Activated CD4-positive, alpha-beta T cell treated with anti-CD3 and anti-CD28 coated beads, Interleukin-2, Interleukin-4, amounts not matched to agents 100 ng/mL and 50 ng/mL, durations not matched to agents 16 hours and 8 hours (primary cell): ENCODE measurements at regions not wholly inside any gene's neighbourhood (a gene's known extent, or its start where the extent isn't known, plus 50 kb on each side); places are given as distances from the start of the nearest gene placed in this dataset.
"Not testable (repeated sequence)": the region's sequence is repeated elsewhere in the genome, so short reads cannot be mapped to it uniquely, and the experiment has no call there.

ENCODE experiments used
- DNase-seq: peaks from one replicate; pipeline ENCODE4 v3.0.0-alpha.2; 2020; ENCODE audit warnings: low spot score

DNA sequence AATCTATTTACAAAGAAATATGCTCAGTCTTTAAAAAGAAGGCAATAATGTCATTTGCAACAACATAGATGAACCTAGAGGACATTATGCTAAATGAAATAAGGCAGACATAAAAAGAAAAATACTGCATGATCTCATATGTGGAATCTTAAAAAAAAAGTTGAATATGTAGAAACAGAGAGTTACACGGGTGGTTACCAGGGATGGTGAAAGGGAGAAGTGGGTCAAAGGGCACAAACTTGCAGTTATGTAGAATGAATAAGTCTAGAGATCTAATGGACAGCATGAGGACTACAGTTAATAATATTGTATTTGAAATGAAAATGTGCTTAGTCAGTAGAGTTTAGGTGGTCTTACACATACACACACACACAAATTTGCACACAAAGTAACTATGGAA, 88.2 kb upstream of the CCDC71L start:
- no peak for DNase-seq

DNA sequence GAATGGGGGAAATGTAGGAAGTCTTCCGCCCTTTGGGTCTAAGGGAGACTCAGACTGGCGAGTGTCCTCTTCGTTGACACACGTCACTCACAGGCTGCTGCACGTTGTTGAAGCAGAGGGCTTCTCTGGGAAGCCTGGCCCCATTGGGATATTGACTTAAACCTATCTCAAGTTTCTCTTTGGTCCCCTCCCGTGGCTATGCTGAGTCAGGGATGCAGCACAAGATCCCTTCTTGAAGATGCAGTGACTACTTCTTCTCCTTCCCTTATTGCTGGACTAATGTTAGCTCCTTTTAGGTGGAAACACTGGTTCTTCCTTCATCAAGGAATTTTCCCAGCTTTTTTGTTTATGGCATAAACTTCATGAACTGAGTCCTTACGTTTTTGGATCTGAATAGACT, 89.8 kb upstream of the CCDC71L start:
- DNase-seq: no peak

DNA sequence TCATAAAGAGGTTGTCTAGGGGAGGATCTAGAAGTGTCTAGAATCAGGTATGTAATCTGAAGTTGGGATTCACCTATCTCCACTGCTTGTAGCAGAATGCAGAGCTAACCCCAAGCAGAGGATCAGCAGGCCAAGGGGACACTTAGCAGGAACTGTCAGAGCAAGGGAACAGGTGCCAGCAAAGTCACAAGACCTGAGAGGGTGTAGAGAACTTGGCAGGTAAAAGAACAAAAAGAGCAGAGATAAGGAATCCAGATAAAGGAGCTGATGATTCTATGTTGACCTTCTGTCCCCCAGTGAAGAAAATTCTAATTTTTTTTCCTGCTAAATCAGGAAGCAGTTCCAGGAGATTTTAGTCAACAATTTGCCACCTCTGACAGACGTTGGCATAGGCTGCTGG, 91.4 kb upstream of the CCDC71L start:
- no peak for DNase-seq

- DNase-seq: not testable (repeated sequence)
Observed at GRCh38 chr7:106755024-106755423, 94.1 kb upstream of the CCDC71L start.

GRCh38 chr7:106755641-106756040, 94.7 kb upstream of the CCDC71L start:
- no peak for DNase-seq

DNA sequence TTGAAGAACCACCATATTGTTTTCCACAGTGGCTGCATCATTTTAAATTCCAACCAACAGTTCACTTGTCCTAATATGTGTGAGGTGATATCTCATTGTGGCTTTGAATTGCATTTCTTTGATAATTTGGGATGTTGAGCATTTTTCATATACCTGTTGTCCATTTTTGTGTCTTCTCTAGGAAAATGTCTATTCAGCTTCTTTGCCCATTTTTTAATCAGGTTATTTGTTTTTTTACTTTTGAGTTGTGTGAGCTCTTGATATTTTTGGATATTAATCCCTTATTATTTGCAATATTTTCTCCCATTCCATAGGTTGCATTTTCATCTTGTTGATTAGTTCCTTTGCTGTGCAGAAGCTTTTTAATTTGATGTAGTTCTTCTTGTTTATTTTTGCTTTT, 95.1 kb upstream of the CCDC71L start:
- no peak for DNase-seq

GRCh38 chr7:106756884-106757283, 95.9 kb upstream of the CCDC71L start:
- DNase-seq: no peak

DNA sequence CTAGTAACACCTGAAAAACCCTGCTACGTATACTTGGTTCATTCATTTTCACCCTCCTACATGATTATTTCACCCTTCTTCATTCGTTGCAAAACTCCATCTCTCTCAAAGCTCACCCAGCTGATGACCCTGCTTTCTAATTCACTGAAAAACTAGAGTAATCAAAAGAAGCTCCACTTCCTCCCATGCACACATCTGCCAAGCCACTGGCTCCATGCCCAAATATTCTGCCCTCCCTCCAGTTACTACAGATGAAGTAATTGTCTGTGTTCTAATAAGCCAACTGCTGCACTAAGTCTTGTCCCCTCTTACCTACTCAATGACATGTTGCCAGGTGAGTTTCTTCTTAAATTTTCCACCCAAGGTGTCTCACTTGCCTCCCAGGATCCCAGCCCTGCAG, 96.9 kb upstream of the CCDC71L start:
- no peak for DNase-seq

DNA sequence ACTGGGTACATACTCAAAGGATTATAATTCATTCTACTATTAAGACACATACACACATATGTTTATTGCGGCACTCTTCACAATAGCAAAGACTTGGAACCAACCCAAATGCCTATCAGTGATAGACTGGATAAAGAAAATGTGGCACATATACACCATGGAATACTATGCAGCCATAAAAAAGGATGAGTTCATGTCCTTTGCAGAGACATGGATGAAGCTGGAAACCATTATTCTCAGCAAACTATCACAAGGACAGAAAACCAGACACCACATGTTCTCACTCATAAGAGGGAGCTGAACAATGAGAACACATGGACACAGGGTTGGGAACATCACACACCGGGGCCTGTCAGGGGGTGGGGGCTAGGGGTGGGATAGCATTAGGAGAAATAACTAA, 101.9 kb upstream of the CCDC71L start:
- DNase-seq: not testable (repeated sequence)

DNA sequence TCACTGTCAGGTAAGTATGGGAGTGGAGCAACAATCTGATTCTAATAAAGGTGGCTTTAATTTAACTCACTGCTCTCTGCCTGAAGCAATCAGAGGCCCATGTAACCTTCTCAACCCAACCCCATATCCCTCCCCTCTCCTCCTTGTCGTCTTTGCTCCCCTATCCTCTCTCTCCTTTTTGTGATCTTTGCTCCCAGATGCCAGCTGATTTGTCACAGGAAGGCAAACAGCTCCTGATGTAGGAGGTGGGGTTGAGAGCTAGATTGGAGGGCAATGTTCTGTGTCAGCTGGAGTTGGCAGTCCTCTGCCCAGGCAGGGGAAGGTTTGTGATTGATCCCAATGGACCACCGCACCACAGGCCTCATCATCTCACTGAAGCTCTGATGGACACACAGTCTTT, 101.4 kb upstream of the PIK3CG start:
- DNase-seq: no peak

DNA sequence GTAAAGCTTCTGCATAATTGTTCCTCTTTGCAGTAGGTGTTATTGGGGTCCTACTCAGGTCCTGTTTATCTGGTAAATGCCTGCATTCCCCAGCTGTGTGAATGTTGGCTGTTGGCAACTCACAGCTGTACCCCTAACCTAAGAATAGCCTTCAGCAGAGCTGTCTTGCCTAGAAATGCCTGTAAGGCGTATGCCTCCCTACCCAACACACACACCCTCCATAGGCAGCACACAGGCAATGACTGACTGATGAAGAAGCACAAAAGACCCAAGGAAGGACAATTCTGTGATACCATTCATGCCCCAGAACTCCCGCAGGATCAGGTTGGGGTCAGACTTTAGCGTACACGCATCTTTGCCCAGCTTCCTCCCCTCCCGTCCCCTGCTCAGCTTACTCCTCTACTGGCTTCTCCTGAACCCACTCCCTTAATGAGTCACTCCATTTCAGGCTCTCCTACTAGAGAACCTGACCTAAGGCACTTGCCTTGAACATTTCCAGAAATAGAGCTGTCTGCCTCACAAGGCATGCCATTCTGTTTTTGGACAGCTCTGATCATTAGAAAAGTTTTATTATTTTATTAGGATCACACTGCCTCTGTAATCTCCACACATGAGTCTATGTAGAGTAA, 99.2 kb upstream of the PIK3CG start:
- DNase-seq: no peak

DNA sequence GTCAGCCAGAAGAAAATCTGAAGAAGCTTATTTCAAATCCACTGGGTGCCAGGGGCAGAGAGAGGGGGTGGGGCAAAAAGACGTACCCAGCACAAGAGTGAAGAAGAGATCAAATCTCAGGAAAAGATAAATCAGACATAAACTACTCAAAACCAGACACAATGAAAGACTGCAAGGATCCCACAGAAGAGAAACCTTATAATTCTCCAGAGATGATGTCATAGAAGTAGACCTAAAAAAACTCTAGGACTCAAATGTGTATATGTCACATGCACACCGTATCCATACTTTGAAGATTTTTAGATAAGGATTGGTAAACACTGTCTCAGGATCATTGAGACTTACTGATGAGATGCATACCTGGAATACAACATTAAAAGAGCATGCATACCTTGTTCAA, 98.5 kb upstream of the PIK3CG start:
- DNase-seq: no peak

GRCh38 chr7:106767078-106767477, 98.0 kb upstream of the PIK3CG start:
- no peak for DNase-seq

GRCh38 chr7:106767498-106768323, 97.4 kb upstream of the PIK3CG start:
- peak; percentile 21 for DNase-seq

GRCh38 chr7:106768324-106768751, 96.7 kb upstream of the PIK3CG start:
- DNase-seq: no peak

GRCh38 chr7:106770191-106770590, 94.9 kb upstream of the PIK3CG start:
- DNase-seq: no peak

- peak; percentile 61 for DNase-seq
Observed at GRCh38 chr7:106772655-106773108, 92.4 kb upstream of the PIK3CG start.

- no peak for DNase-seq
Observed at GRCh38 chr7:106773228-106773627, 91.9 kb upstream of the PIK3CG start.

- no peak for DNase-seq
Observed at GRCh38 chr7:106773721-106774120, 91.4 kb upstream of the PIK3CG start.

DNA sequence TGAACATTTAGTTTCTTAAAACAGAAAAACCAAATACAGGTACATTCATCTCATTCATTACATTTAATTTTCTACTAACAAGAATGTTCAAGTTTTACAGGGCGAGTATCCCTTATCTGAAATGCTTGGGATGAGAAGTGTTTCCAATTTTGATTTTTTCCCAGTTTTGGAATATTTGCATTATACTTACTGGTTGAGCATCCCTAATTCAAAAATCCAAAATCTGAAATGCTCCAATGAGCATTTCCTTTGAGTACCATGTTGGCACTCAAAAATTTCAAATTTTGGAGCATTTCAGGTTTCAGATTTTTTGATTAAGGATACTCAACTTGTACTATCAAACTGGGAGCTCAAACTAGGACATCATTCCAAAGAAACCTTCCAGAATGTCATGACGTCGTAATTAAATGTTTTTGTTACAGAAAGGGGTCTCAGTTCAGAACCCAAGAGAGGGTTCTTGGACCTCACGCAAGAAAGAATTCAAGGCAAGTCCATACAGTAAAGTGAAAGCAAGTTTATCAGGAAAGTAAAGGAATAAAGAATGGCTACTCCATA, 90.8 kb upstream of the PIK3CG start:
- no peak for DNase-seq

DNA sequence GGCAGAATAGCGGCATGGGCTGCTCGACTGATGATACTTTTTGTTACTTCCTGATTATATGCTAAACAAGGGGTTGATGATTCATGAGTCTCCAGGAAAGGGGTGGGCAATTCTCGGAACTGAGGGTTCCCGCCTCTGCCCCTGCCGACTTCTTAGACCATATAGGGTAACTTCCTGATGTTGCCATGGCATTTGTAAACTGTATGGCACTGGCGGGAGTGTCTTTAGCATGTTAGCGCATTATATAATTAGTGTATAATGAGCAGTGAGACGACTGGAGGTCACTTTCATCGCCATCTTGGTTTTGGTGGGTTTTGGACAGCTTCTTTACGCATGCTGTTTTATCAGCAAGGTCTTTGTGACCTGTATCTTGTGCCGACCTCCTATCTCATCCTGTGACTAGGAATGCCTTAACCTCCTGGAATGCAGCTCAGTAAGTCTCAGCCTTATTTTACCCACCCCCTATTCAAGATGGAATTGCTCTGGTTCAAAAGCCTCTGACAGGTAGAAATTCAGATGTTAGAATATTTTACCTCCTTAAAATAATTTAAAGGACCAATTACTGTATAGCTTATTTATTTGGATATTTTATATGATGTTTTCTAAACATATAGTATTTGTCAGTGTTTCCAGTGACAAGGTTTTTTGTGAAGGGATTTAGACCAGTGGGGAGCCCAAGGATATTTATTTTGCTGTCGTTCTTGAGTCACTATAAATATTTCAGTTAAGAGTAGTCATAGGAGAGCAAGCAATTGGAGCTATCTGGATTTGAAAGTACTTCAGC, 90.1 kb upstream of the PIK3CG start:
- DNase-seq: no peak

- DNase-seq: no peak
Observed at GRCh38 chr7:106775552-106775936, 89.5 kb upstream of the PIK3CG start.
